OCI-LY7 (cell line): ENCODE measurements at regions not wholly inside any gene's neighbourhood (a gene's known extent, or its start where the extent isn't known, plus 50 kb on each side); places are given as distances from the start of the nearest gene placed in this dataset.

Experiments used
- BruUV-seq: library from RNA; stranded (reverse); fragments of 400-500 nt; replicated peaks from 2 replicates; lab custom pipeline; 2021; lab: Mats Ljungman, UMichigan
- CTCF ChIA-PET: fragments of 300-600 bp; sonication (Branson Sonifier 250); formaldehyde crosslinking; loops from one replicate; lab custom pipeline; 2022; ENCODE audit warnings: antibody characterized with exemption; ENCODE audit not compliant: unreplicated experiment; lab: Charles Lee
- POLR2A ChIA-PET: fragments of 300-600 bp; sonication (Branson Sonifier 250); formaldehyde crosslinking; loops from one replicate; lab custom pipeline; 2022; ENCODE audit warnings: antibody characterized with exemption; lab: Charles Lee
- DNase-seq: peaks from one replicate; pipeline ENCODE4 v3.0.0-alpha.2; 2015; ENCODE audit warnings: low spot score
- H2AFZ ChIP-seq: fragments of 200-600 bp; sonication (generic), shearing (Covaris generic); 2 replicates; pipeline ENCODE4 v1.6.1; 2014; ENCODE audit warnings: mild to moderate bottlenecking, antibody characterized with exemption, low read length, moderate library complexity
- H3K27ac ChIP-seq: fragments of 200-600 bp; sonication (generic); 2 replicates; pipeline ENCODE4 v1.5.1; 2014; ENCODE audit warnings: mixed run types, low read depth, mild to moderate bottlenecking, moderate library complexity, low read length, inconsistent platforms; ENCODE audit not compliant: poor library complexity, severe bottlenecking
- H3K36me3 ChIP-seq: fragments of 200-600 bp; sonication (generic); 2 replicates; pipeline ENCODE4 v1.6.1; 2014; ENCODE audit warnings: mild to moderate bottlenecking, antibody characterized with exemption, low read length, moderate library complexity, mixed read lengths; ENCODE audit not compliant: insufficient read depth
- H3K4me1 ChIP-seq: fragments of 200-600 bp; sonication (generic); 2 replicates; pipeline ENCODE4 v1.5.1; 2014; ENCODE audit warnings: mild to moderate bottlenecking, low read length; ENCODE audit not compliant: insufficient read depth, poor library complexity, severe bottlenecking
- H3K4me2 ChIP-seq: fragments of 200-600 bp; sonication (generic); 2 replicates; pipeline ENCODE4 v1.6.1; 2014; ENCODE audit warnings: mild to moderate bottlenecking, low read length
- H3K4me3 ChIP-seq: fragments of 200-600 bp; sonication (generic); 2 replicates; pipeline ENCODE4 v1.5.1; 2014; ENCODE audit warnings: mild to moderate bottlenecking, low read depth, low read length; ENCODE audit not compliant: poor library complexity, severe bottlenecking
- H3K79me2 ChIP-seq: fragments of 200-600 bp; sonication (generic); 2 replicates; pipeline ENCODE4 v1.6.1; 2016; ENCODE audit warnings: low read depth, mild to moderate bottlenecking, low read length, moderate library complexity, mixed read lengths; ENCODE audit not compliant: insufficient read depth
- H3K9me2 ChIP-seq: fragments of 200-600 bp; sonication (generic); 2 replicates; pipeline ENCODE4 v1.6.1; 2016; ENCODE audit warnings: mild to moderate bottlenecking, low read length, mixed read lengths; ENCODE audit not compliant: insufficient read depth
- H3K9me3 ChIP-seq: fragments of 200-600 bp; sonication (generic); 2 replicates; pipeline ENCODE4 v1.6.1; 2014; ENCODE audit warnings: mild to moderate bottlenecking, mixed run types, low read length, mixed read lengths
- H4K20me1 ChIP-seq: fragments of 200-600 bp; sonication (generic); 2 replicates; pipeline ENCODE4 v1.6.1; 2014; ENCODE audit warnings: mild to moderate bottlenecking, antibody characterized with exemption, low read length, moderate library complexity, mixed read lengths; ENCODE audit not compliant: insufficient read depth
- CTCF ChIP-seq: fragments of 200-600 bp; sonication (generic); conservative IDR thresholded peaks from 2 replicates; pipeline ENCODE4 v1.5.1; 2014; ENCODE audit warnings: mild to moderate bottlenecking, antibody characterized with exemption, low read length, moderate library complexity, mixed read lengths
- EZH2phosphoT487 ChIP-seq: fragments of 200-600 bp; sonication (generic); IDR thresholded peaks from 2 replicates; pipeline ENCODE4 v1.6.1; 2018; ENCODE audit warnings: low read depth, borderline replicate concordance, mild to moderate bottlenecking, mixed run types, antibody characterized with exemption, low read length, moderate library complexity, mixed read lengths
- intact Hi-C: fragments of 100-400 bp; cut with micrococcal nuclease; formaldehyde crosslinking; loops from one replicate; pipeline ENCODE4 v1.10.0; 2022; ENCODE audit not compliant: unreplicated experiment

DNA sequence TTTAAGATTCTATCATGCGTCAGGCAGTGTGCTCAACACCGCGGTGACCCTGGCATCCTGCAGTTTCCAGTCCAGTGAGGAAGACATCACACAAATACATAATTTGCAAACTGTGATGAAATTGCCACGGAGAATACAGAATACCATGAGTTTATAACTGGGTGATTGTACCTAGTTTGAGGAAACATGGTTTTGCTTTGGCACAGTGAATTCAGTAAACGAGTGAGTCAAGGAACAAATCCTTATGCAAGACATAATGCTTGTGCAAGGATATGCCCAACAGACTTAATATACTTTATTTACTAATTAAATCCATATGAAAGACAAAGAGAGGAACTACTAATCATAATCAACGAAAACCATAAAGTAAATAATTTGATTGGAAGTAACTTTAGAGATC lies 311.8 kb upstream of the TMTC1 start:
- TF ChIP-seq CTCF (no peak), EZH2phosphoT487 (no peak)
- CTCF ChIA-PET: no interaction called here
- no peaks in the 10 kb centered on the region for H3K9me3 ChIP-seq
- no peak for DNase-seq
- H3K4me3 ChIP-seq: no peak overlapping the region
- H3K4me2 ChIP-seq: no peak overlapping the region
- intact Hi-C loops: no loop called here
- POLR2A ChIA-PET: no interaction called here
- no peaks in the 10 kb centered on the region for H4K20me1 ChIP-seq
- no TSS peak for BruUV-seq
- no peaks in the 10 kb centered on the region for H3K9me2 ChIP-seq
- H3K36me3 ChIP-seq: no peaks in the 10 kb centered on the region
- no peak overlapping the region for H3K27ac ChIP-seq
- H3K79me2 ChIP-seq: no peaks in the 10 kb centered on the region
- H3K4me1 ChIP-seq: no peaks in the 10 kb centered on the region
- no peak overlapping the region for H2AFZ ChIP-seq

GRCh38 chr12:30092983-30093617 lies 309.4 kb upstream of the TMTC1 start:
- H2AFZ ChIP-seq: no peak overlapping the region
- H3K9me2 ChIP-seq: no peaks in the 10 kb centered on the region
- POLR2A ChIA-PET: no interaction called here
- CTCF ChIA-PET: no interaction called here
- TF ChIP-seq CTCF: no peak
- no peak for TF ChIP-seq EZH2phosphoT487
- H3K36me3 ChIP-seq: no peaks in the 10 kb centered on the region
- H3K4me3 ChIP-seq: no peak overlapping the region
- no peaks in the 10 kb centered on the region for H3K9me3 ChIP-seq
- H4K20me1 ChIP-seq: no peaks in the 10 kb centered on the region
- H3K4me1 ChIP-seq: no peaks in the 10 kb centered on the region
- intact Hi-C loops: no loop called here
- no peaks in the 10 kb centered on the region for H3K79me2 ChIP-seq
- H3K4me2 ChIP-seq: no peak overlapping the region
- no TSS peak for BruUV-seq
- DNase-seq: no peak
- H3K27ac ChIP-seq: no peak overlapping the region

- Histone ChIP-seq H3K4me1 (no peaks in the 10 kb centered on the region), H3K9me3 (no peaks in the 10 kb centered on the region), H3K9me2 (no peaks in the 10 kb centered on the region), H3K79me2 (no peaks in the 10 kb centered on the region), H3K36me3 (no peaks in the 10 kb centered on the region), H4K20me1 (no peaks in the 10 kb centered on the region), H3K4me3 (no peak overlapping the region), H3K27ac (no peak overlapping the region), H2AFZ (no peak overlapping the region), H3K4me2 (no peak overlapping the region)
- DNase-seq: no peak
- intact Hi-C loops: no loop called here
- POLR2A ChIA-PET: no interaction called here
- no peak for TF ChIP-seq CTCF
- no peak for TF ChIP-seq EZH2phosphoT487
- CTCF ChIA-PET: no interaction called here
- BruUV-seq: no TSS peak
Measured at GRCh38 chr12:30090258-30090657, 306.5 kb upstream of the TMTC1 start.
